MG63 (cell line): ENCODE measurements at regions not wholly inside any gene's neighbourhood (a gene's known extent, or its start where the extent isn't known, plus 50 kb on each side); places are given as distances from the start of the nearest gene placed in this dataset.
A peak's percentile ranks its signal among the peaks of the same experiment; 100 is the strongest.

ENCODE experiments used
- DNase-seq: peaks from one replicate; pipeline ENCODE4 v3.0.0-alpha.2; 2020
- H3K27me3 ChIP-seq: fragments of 250-450 bp; sonication (Bioruptor Pico); 2 replicates; pipeline ENCODE4 v1.5.1; 2020; ENCODE audit warnings: mild to moderate bottlenecking, moderate library complexity
- H3K36me3 ChIP-seq: fragments of 250-450 bp; sonication (Bioruptor Pico); 2 replicates; pipeline ENCODE4 v1.5.1; 2020; ENCODE audit warnings: mild to moderate bottlenecking, moderate library complexity
- H3K4me3 ChIP-seq: fragments of 250-450 bp; sonication (Bioruptor Pico); 2 replicates; pipeline ENCODE4 v1.5.1; 2020; ENCODE audit warnings: mild to moderate bottlenecking, moderate library complexity
- H3K9me3 ChIP-seq: fragments of 250-450 bp; sonication (Bioruptor Pico); 2 replicates; pipeline ENCODE4 v1.5.1; 2020; ENCODE audit warnings: mild to moderate bottlenecking, moderate library complexity

GRCh38 chr11:116244439-116244838, 528.3 kb downstream of the BUD13 start:
- H3K4me3 ChIP-seq: no peak overlapping the region
- H3K36me3 ChIP-seq: no peaks in the 10 kb centered on the region
- no peak for DNase-seq
- no peaks in the 10 kb centered on the region for H3K27me3 ChIP-seq
- no peaks in the 10 kb centered on the region for H3K9me3 ChIP-seq

GRCh38 chr11:116243991-116244390, 528.8 kb downstream of the BUD13 start:
- no peaks in the 10 kb centered on the region for H3K36me3 ChIP-seq
- no peaks in the 10 kb centered on the region for H3K9me3 ChIP-seq
- H3K27me3 ChIP-seq: no peaks in the 10 kb centered on the region
- H3K4me3 ChIP-seq: no peak overlapping the region
- no peak for DNase-seq

DNA sequence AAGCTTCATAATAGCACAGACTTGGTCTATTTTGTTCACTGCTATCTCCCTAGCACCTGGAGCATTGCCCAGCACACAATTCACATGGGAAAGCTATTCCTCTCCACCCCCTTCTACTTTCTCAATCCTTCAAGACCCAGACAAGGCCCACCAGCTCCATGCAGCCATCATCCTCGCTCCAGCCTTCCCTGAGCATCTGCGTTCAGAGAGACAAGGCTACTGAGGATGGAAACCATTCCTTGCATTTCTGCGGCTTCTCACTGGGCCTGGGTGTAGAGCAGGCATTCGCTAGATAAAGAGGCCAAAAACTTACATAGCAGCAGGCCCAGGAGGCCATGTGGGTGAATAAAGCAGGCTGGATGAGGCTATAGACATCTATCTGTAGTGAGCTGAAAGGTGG, 530.8 kb downstream of the BUD13 start:
- Histone ChIP-seq H3K9me3 (no peaks in the 10 kb centered on the region), H3K4me3 (no peak overlapping the region)

DNA sequence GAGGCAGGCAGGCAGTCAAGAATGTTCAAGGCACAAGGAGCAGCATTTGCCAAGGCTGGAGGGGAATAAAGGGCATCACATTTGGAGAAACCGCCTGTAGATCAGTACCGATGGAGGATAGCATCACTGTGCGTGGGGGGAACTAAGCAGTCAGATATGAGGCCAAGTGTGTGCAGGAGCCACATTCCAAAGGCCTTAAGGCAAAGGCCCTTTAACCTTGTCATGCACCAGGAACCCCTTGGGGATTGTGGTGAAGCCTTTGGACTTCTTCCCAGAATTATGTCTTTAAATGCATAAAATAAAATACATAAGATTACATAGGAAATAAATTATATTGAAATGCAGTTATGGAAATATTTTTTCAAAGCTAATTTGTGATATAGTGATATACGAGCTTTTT, 532.1 kb downstream of the BUD13 start:
- H3K36me3 ChIP-seq: no peaks in the 10 kb centered on the region
- H3K4me3 ChIP-seq: no peak overlapping the region
- DNase-seq: peak; percentile 39
- H3K9me3 ChIP-seq: no peaks in the 10 kb centered on the region
- no peaks in the 10 kb centered on the region for H3K27me3 ChIP-seq

More for the DNA sequence above, 530.8 kb downstream of the BUD13 start:
- H3K36me3 ChIP-seq: no peaks in the 10 kb centered on the region
- H3K27me3 ChIP-seq: no peaks in the 10 kb centered on the region
- no peak for DNase-seq

DNA sequence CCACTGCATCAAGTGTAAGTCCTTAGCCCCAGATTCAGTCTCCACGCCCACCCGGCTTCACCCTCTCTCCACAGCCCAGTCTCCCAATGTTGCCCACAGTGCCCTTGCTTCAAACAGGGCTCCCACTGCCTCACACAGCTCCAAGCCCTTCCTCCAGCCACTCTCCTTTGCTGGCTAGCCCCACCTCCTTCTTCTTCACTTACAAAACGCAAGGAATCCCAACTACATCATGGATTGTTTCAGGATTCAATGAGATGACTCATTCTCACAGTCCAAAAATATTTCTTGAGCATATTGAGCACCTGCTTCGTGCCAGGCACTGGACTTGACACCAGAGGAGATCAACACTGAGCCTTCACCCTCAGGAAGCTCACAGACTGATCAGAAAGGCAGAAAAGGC, 533.5 kb downstream of the BUD13 start:
- DNase-seq: no peak
- H3K4me3 ChIP-seq: no peak overlapping the region
- H3K36me3 ChIP-seq: no peaks in the 10 kb centered on the region
- no peaks in the 10 kb centered on the region for H3K9me3 ChIP-seq
- H3K27me3 ChIP-seq: no peaks in the 10 kb centered on the region

DNA sequence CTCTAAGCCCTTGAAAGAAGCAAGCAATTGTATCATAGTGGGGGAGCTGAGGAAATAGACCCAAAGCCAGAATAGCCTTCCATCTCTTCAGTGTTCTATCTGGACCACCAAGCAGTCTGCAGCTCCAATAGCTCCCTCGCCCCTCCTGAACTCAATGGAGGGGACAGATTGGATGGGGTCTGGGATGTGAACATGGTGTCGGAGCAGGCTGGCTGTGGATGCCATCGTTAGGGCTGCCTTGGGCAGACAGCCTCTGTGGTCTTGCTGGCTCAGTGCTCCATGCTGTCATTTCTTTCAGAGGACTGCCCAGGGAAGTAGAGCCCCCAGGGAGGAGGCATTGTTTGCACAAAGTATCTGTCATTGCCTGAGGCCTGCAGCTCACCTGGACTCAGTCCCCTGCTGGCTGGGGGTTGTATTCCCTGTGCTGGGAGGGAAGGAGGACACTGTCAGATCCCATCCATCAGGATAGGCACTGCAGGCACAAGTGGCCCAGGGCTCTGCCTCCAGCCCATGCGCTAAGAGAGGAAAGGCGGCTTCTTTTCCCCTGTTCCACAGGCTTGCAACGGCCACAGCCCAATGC, 537.7 kb downstream of the BUD13 start:
- DNase-seq: no peak
- Histone ChIP-seq H3K36me3 (no peaks in the 10 kb centered on the region), H3K27me3 (no peaks in the 10 kb centered on the region), H3K9me3 (no peaks in the 10 kb centered on the region), H3K4me3 (no peak overlapping the region)

DNA sequence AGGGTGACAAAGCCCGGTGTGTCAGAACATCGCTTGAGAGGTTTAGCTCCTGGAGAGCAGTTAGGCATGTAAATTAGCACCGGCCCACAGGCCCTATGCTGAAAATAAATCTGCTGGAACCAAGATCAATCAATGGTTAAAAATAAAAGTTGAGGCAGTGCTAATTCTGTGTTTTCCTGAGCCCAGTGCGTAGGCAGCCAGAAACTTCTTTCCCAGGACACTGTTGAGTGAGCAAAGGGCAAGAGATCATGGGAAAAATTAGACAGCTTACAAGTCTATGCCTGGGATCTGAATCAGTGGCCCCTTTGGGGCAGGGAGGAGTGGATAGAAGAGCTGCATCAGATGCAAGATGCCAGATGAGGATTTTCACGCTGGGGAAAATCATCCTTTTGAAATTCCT, 539.2 kb downstream of the BUD13 start:
- Histone ChIP-seq H3K4me3 (no peak overlapping the region), H3K36me3 (no peaks in the 10 kb centered on the region), H3K27me3 (no peaks in the 10 kb centered on the region), H3K9me3 (no peaks in the 10 kb centered on the region)
- no peak for DNase-seq

GRCh38 chr11:116232364-116232828, 540.4 kb downstream of the BUD13 start:
- no peak overlapping the region for H3K4me3 ChIP-seq
- no peaks in the 10 kb centered on the region for H3K36me3 ChIP-seq
- peak; percentile 70 for DNase-seq
- H3K27me3 ChIP-seq: no peaks in the 10 kb centered on the region
- H3K9me3 ChIP-seq: no peaks in the 10 kb centered on the region

DNA sequence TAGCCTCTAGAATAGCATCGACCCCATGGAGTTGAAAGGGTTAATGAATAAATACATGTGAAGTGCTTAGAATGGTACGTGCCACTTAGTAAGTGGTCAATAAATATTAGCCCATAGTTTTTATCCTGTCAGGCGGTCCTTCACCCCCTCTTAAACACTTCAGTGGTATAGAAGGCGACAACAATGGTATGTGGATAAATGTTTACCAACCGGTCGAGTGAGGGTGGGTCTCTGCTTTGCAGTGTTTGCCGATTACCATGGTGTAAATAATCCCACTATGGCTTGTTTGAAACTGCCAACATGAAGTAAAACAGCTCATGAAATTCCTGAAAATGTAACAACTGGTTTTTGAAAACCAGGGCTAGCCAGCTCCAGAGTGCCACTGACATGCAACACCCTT, 541.2 kb downstream of the BUD13 start:
- DNase-seq: no peak
- no peak overlapping the region for H3K4me3 ChIP-seq
- H3K27me3 ChIP-seq: no peaks in the 10 kb centered on the region
- no peaks in the 10 kb centered on the region for H3K9me3 ChIP-seq
- no peaks in the 10 kb centered on the region for H3K36me3 ChIP-seq

DNA sequence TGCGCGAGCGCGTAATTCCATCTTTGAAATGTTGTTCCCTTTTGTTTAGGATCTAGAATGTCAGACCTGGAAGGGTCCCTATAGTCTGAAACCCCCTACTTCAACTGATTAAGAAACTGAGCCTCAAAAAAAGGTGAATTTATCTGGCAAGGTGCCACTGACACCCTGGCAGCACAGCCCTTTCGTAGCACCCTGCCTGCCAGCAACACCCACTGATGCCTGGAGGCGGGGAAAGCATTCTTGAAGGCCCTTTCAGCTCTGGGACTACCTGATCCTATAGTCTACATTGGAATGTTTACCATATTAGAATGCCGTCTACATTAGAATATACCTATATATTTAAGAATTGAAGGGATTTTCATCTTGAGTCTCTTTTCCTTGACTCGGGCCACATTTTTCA, 542.3 kb downstream of the BUD13 start:
- no peaks in the 10 kb centered on the region for H3K27me3 ChIP-seq
- H3K9me3 ChIP-seq: no peaks in the 10 kb centered on the region
- DNase-seq: no peak
- no peak overlapping the region for H3K4me3 ChIP-seq
- H3K36me3 ChIP-seq: no peaks in the 10 kb centered on the region

- no peak for DNase-seq
- H3K27me3 ChIP-seq: no peaks in the 10 kb centered on the region
- H3K4me3 ChIP-seq: no peak overlapping the region
- H3K9me3 ChIP-seq: no peaks in the 10 kb centered on the region
- no peaks in the 10 kb centered on the region for H3K36me3 ChIP-seq
Measured at GRCh38 chr11:116229236-116229970, 543.4 kb downstream of the BUD13 start.

DNA sequence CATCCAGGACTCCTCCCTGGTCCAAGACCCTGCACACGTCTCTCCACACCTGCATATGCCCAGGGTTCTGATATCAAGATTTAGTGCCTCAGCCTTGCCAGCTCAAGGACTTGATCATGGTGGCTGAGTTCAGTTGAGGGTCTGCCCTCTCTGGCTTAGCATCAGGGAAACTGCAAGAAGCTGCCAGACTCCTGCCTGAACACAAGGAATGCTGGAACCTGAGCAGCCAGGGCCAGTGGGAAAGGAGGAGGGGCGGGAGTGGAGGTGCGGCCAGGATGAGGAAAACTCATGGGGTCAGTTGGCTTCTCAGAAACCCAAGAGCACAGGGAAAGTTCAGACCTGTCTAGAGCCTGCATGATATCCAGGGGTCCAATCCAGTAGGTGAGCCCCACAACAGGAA, 546.1 kb downstream of the BUD13 start:
- DNase-seq: no peak
- no peaks in the 10 kb centered on the region for H3K36me3 ChIP-seq
- no peak overlapping the region for H3K4me3 ChIP-seq
- H3K9me3 ChIP-seq: no peaks in the 10 kb centered on the region
- no peaks in the 10 kb centered on the region for H3K27me3 ChIP-seq

DNA sequence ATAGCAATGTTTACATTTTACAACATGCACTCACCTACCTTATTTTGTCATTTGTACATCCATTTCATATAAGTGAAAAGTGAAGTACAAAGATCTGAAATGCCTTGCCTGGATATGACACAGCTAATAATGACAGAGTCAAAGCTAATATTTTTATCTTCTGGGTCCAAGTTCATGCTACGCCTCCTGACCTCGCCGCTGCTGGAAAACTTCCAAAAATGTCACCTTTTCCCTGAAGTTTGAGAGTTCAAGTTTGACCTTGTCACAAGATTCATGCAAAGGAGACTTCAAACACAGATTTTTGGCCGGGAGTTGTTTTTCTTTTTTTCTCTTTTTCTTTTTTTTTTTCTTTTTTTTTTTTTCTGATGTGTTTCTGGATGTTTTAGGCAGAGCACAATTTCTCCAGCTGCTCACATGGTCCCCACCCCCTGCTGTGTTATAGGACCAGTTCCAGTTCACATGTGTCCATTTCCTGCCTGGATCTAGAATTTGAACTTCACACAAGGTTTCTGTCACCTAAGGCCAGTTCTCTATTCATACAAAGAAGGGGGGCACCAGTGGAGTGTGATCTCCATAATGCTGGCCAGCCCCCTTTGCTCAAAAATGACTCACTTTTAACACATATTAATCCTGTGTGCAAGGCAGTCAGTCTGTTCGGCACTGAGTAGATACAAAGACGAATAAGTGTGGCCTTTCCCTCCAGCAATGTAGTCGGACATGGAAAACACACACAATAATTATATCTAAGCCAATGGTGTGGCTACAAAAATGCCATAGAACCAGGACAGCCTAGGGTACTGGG, 546.8 kb downstream of the BUD13 start:
- H3K4me3 ChIP-seq: no peak overlapping the region
- H3K9me3 ChIP-seq: no peaks in the 10 kb centered on the region
- H3K36me3 ChIP-seq: no peaks in the 10 kb centered on the region
- no peaks in the 10 kb centered on the region for H3K27me3 ChIP-seq
- DNase-seq: no peak

GRCh38 chr11:116225236-116225635, 547.6 kb downstream of the BUD13 start:
- H3K4me3 ChIP-seq: no peak overlapping the region
- H3K9me3 ChIP-seq: no peaks in the 10 kb centered on the region
- H3K27me3 ChIP-seq: no peaks in the 10 kb centered on the region
- no peak for DNase-seq
- H3K36me3 ChIP-seq: no peaks in the 10 kb centered on the region

GRCh38 chr11:116224889-116225200, 547.9 kb downstream of the BUD13 start:
- no peaks in the 10 kb centered on the region for H3K36me3 ChIP-seq
- no peaks in the 10 kb centered on the region for H3K9me3 ChIP-seq
- no peak for DNase-seq
- H3K4me3 ChIP-seq: no peak overlapping the region
- H3K27me3 ChIP-seq: no peaks in the 10 kb centered on the region

DNA sequence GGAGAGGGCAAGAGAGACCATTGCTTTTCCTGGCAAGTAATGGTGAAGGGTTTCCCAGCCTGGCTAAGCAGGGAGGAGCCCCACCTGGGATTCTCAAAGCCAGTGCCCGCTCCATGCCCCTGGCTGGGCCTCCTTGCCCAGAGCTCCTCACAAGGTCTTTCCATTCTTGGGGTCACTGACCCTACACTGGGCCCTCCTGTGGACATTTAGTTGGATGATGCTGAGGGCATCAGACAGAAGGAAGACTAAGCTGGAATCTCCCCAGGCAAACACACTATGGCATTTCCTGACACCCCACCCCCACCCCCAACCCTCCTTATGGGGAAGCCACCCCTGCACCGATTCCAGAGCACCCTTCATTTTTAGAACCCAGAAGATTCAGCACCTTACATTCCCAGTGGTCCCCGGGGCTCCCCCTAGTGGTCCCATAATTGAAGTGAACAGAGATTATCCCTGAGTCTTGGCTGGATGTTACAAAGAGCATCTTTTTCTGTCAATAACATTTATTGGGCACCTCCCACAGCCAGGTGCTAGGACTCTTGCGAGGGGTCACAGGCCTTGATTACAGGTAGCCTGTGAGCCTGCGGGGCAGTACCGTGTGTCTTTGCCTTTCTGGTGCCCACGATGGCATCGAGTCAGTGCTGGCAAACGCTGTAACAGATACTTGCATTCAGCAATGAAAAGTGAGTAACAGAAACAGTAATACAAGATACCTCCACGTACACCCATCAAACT, 548.5 kb downstream of the BUD13 start:
- peak; percentile 8 for DNase-seq
- H3K27me3 ChIP-seq: no peaks in the 10 kb centered on the region
- no peaks in the 10 kb centered on the region for H3K9me3 ChIP-seq
- no peaks in the 10 kb centered on the region for H3K36me3 ChIP-seq
- H3K4me3 ChIP-seq: no peak overlapping the region

DNA sequence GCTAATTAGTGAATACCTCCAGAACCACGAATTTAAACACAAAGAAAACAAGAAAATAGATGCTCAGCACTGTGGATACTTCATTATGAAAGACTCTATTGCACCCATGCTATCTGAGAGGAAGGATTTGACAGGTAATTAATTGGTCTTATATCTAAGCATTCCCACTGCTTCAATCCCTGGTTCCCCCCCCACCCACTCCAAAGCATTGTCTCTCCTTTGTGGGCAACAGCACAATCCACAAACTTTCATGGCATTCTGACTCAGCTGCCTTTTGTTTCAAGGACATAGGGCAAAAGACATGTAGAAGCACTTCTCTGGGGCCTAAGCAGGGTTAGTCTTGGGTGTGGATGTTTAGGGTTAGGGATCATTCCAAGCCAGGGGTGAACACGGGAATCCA, 551.4 kb downstream of the BUD13 start:
- H3K4me3 ChIP-seq: no peak overlapping the region
- H3K36me3 ChIP-seq: no peaks in the 10 kb centered on the region
- DNase-seq: no peak
- H3K27me3 ChIP-seq: no peaks in the 10 kb centered on the region
- no peaks in the 10 kb centered on the region for H3K9me3 ChIP-seq
